GM23338 (cell line): ENCODE measurements at regions not wholly inside any gene's neighbourhood (a gene's known extent, or its start where the extent isn't known, plus 50 kb on each side); places are given as distances from the start of the nearest gene placed in this dataset.

Experiments used
- ATAC-seq: fragments of 200-7000 bp; cut with Tn5 transposase; 3 replicates; pipeline ENCODE4 v1.9.1; 2020
- DNase-seq: peaks from one replicate; pipeline ENCODE4 v3.0.0-alpha.2; 2015; ENCODE audit warnings: low spot score
- H2AFZ ChIP-seq: fragments of 200-600 bp; sonication (generic); 2 replicates; pipeline ENCODE4 v1.8.0; 2016; ENCODE audit warnings: antibody characterized with exemption, mild to moderate bottlenecking, moderate library complexity
- H3F3A ChIP-seq: fragments of 200-600 bp; sonication (generic); replicated peaks from 2 replicates; pipeline ENCODE4 v1.8.0; 2017; ENCODE audit warnings: antibody characterized with exemption, mixed run types, low read depth
- H3K27ac ChIP-seq: fragments of 200-600 bp; sonication (generic); 2 replicates; pipeline ENCODE4 v1.6.1; 2016; ENCODE audit warnings: low read depth
- H3K27me3 ChIP-seq: fragments of 200-600 bp; sonication (generic); 2 replicates; pipeline ENCODE4 v1.8.0; 2016; ENCODE audit warnings: mild to moderate bottlenecking, mixed run types, moderate library complexity; ENCODE audit not compliant: insufficient read depth
- H3K36me3 ChIP-seq: fragments of 200-600 bp; sonication (generic); 2 replicates; pipeline ENCODE4 v1.8.0; 2016; ENCODE audit warnings: mild to moderate bottlenecking; ENCODE audit not compliant: insufficient read depth
- H3K4me1 ChIP-seq: fragments of 200-600 bp; sonication (generic); 2 replicates; pipeline ENCODE4 v1.8.0; 2016; ENCODE audit warnings: mild to moderate bottlenecking, moderate library complexity; ENCODE audit not compliant: insufficient read depth
- H3K4me2 ChIP-seq: fragments of 200-600 bp; sonication (generic); 2 replicates; pipeline ENCODE4 v1.7.1; 2017; ENCODE audit warnings: mixed run types
- H3K4me3 ChIP-seq: fragments of 200-600 bp; sonication (generic); 2 replicates; pipeline ENCODE4 v1.6.1; 2016; ENCODE audit warnings: mixed run types
- H3K79me2 ChIP-seq: fragments of 200-600 bp; sonication (generic); replicated peaks from 2 replicates; pipeline ENCODE4 v1.8.0; 2017; ENCODE audit warnings: mild to moderate bottlenecking; ENCODE audit not compliant: insufficient read depth
- H3K9me2 ChIP-seq: fragments of 200-600 bp; sonication (generic); 2 replicates; pipeline ENCODE4 v1.8.0; 2017; ENCODE audit not compliant: insufficient read depth
- H4K20me1 ChIP-seq: fragments of 200-600 bp; sonication (generic); replicated peaks from 2 replicates; pipeline ENCODE4 v1.8.0; 2017; ENCODE audit warnings: mild to moderate bottlenecking; ENCODE audit not compliant: insufficient read depth
- H3K27ac Mint-ChIP-seq: 2 replicates; pipeline ENCODE4 v1.8.0; 2020; ENCODE audit warnings: inconsistent platforms, mild to moderate bottlenecking, moderate library complexity, mixed read lengths
- H3K27me3 Mint-ChIP-seq: 3 replicates; pipeline ENCODE4 v1.8.0; 2022; ENCODE audit warnings: low read depth, mild to moderate bottlenecking, moderate library complexity, mixed read lengths, inconsistent platforms; ENCODE audit not compliant: insufficient read depth, poor library complexity
- H3K36me3 Mint-ChIP-seq: 3 replicates; pipeline ENCODE4 v1.8.0; 2021; ENCODE audit warnings: low read depth, mild to moderate bottlenecking, inconsistent platforms, moderate library complexity, mixed read lengths
- H3K4me1 Mint-ChIP-seq: 3 replicates; pipeline ENCODE4 v1.8.0; 2020; ENCODE audit warnings: mild to moderate bottlenecking, inconsistent platforms, mixed read lengths
- H3K4me3 Mint-ChIP-seq: 3 replicates; pipeline ENCODE4 v1.8.0; 2021; ENCODE audit warnings: moderate library complexity, mild to moderate bottlenecking, inconsistent platforms, mixed read lengths
- H3K9me3 Mint-ChIP-seq: 3 replicates; pipeline ENCODE4 v1.8.0; 2020; ENCODE audit warnings: moderate library complexity, mild to moderate bottlenecking, inconsistent platforms, mixed read lengths
- CREB1 ChIP-seq: fragments of 250-450 bp; sonication (Bioruptor Pico); IDR thresholded peaks from 2 replicates; pipeline ENCODE4 v1.5.0; 2020; ENCODE audit warnings: low read depth, mild to moderate bottlenecking, moderate library complexity
- ETS1 ChIP-seq: IDR thresholded peaks from 2 replicates; pipeline ENCODE4 v1.6.1; 2016; ENCODE audit warnings: antibody characterized with exemption
- EZH2 ChIP-seq: fragments of 200-600 bp; sonication (generic); IDR thresholded peaks from one replicate; pipeline ENCODE4 v1.8.0; 2017; ENCODE audit warnings: antibody characterized with exemption, mild to moderate bottlenecking, low read depth; ENCODE audit not compliant: unreplicated experiment
- EZH2phosphoT487 ChIP-seq: fragments of 200-600 bp; sonication (generic); IDR thresholded peaks from one replicate; pipeline ENCODE4 v1.8.1; 2018; ENCODE audit warnings: antibody characterized with exemption; ENCODE audit not compliant: unreplicated experiment
- JUNB ChIP-seq: IDR thresholded peaks from one replicate; pipeline ENCODE4 v1.6.1; 2016; ENCODE audit warnings: antibody characterized with exemption; ENCODE audit not compliant: unreplicated experiment
- NANOG ChIP-seq: IDR thresholded peaks from 2 replicates; pipeline ENCODE4 v1.6.1; 2016; ENCODE audit warnings: antibody characterized with exemption, borderline replicate concordance
- POLR2AphosphoS5 ChIP-seq: IDR thresholded peaks from 2 replicates; pipeline ENCODE4 v1.6.1; 2016; ENCODE audit warnings: antibody characterized with exemption, low read depth
- REST ChIP-seq: IDR thresholded peaks from one replicate; pipeline ENCODE4 v1.6.1; 2018; ENCODE audit warnings: antibody characterized with exemption; ENCODE audit not compliant: unreplicated experiment
- STAT1 ChIP-seq: IDR thresholded peaks from one replicate; pipeline ENCODE4 v1.6.1; 2016; ENCODE audit warnings: antibody characterized with exemption; ENCODE audit not compliant: unreplicated experiment
- ZNF114 ChIP-seq: fragments of 250-450 bp; sonication (Bioruptor Pico); IDR thresholded peaks from 2 replicates; pipeline ENCODE4 v1.5.0; 2020; ENCODE audit warnings: mild to moderate bottlenecking, moderate library complexity
- ZNF331 ChIP-seq: fragments of 250-450 bp; sonication (Bioruptor Pico); IDR thresholded peaks from 2 replicates; pipeline ENCODE4 v1.5.0; 2020; ENCODE audit warnings: low read depth, mild to moderate bottlenecking, moderate library complexity
- TF ChIP-seq, protein P1 (sequence below), 2 experiments: fragments of 200-600 bp in 1 of 2; sonication (generic) in 1 of 2; conservative IDR thresholded peaks; 2 replicates each; pipeline versions ENCODE4 v1.5.1 to v1.6.1; 2016 to 2017; ENCODE audit warnings: antibody characterized with exemption in 2 of 2, low read depth in 2 of 2, mild to moderate bottlenecking in 2 of 2, moderate library complexity in 1 of 2
- TF ChIP-seq, protein P2 (sequence below): fragments of 250-450 bp; sonication (Bioruptor Pico); IDR thresholded peaks from 2 replicates; pipeline ENCODE4 v1.5.0; 2020; ENCODE audit warnings: mild to moderate bottlenecking, moderate library complexity

DNA sequence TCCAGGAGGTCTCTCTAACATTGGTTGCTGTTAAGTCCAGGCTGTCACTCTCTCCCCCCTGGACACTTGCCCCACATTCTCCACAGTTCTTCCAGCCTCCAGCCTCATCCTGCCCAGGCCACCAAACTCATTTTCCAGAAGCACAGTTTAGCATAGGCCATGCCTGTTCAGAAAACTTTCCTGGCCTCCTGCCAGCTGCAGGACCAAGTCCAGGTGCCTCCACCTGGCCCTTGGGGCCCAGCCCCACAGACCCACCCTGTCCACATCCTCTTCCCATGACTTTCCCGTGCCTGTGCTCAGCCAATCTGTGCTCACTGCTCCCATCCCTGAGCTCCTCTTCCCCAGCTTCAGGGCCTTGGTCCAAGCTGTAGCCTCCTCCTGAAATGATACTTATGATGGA is 905.0 kb downstream of the UQCRFS1 start:
- Mint-ChIP-seq H3K27me3 (peaks cover 8% of the 10 kb centered on the region), H3K36me3 (no peaks in the 10 kb centered on the region), H3K4me3 (no peak overlapping the region), H3K9me3 (peaks cover 2% of the 10 kb centered on the region; the same call in 1 of the 3 replicates), H3K27ac (no peak overlapping the region), H3K4me1 (peaks cover 3% of the 10 kb centered on the region; the same call in 1 of the 3 replicates)
- Histone ChIP-seq H3K36me3 (no peaks in the 10 kb centered on the region), H3F3A (no peaks in the 10 kb centered on the region), H3K4me2 (no peak overlapping the region), H3K4me1 (no peaks in the 10 kb centered on the region), H3K4me3 (no peak overlapping the region), H4K20me1 (no peaks in the 10 kb centered on the region), H3K27ac (no peak overlapping the region), H3K9me2 (peaks cover 13% of the 10 kb centered on the region; the same call in 1 of the 2 replicates), H3K27me3 (no peaks in the 10 kb centered on the region), H2AFZ (no peak overlapping the region), H3K79me2 (no peaks in the 10 kb centered on the region)
- ATAC-seq = no peak
- TF ChIP-seq ETS1 (no peak), ZNF331 (no peak), POLR2AphosphoS5 (no peak), STAT1 (no peak), JUNB (no peak), CREB1 (no peak), EZH2phosphoT487 (no peak), EZH2 (no peak), ZNF114 (CRISPR knock-in tag) (no peak), REST (no peak), NANOG (no peak)
- TF ChIP-seq, protein P1, sequence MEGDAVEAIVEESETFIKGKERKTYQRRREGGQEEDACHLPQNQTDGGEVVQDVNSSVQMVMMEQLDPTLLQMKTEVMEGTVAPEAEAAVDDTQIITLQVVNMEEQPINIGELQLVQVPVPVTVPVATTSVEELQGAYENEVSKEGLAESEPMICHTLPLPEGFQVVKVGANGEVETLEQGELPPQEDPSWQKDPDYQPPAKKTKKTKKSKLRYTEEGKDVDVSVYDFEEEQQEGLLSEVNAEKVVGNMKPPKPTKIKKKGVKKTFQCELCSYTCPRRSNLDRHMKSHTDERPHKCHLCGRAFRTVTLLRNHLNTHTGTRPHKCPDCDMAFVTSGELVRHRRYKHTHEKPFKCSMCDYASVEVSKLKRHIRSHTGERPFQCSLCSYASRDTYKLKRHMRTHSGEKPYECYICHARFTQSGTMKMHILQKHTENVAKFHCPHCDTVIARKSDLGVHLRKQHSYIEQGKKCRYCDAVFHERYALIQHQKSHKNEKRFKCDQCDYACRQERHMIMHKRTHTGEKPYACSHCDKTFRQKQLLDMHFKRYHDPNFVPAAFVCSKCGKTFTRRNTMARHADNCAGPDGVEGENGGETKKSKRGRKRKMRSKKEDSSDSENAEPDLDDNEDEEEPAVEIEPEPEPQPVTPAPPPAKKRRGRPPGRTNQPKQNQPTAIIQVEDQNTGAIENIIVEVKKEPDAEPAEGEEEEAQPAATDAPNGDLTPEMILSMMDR (conservative IDR thresholded peaks at IDR 0.05; ENCODE audit: low read depth in 2 of 2) = no peak
- TF ChIP-seq, protein P2, sequence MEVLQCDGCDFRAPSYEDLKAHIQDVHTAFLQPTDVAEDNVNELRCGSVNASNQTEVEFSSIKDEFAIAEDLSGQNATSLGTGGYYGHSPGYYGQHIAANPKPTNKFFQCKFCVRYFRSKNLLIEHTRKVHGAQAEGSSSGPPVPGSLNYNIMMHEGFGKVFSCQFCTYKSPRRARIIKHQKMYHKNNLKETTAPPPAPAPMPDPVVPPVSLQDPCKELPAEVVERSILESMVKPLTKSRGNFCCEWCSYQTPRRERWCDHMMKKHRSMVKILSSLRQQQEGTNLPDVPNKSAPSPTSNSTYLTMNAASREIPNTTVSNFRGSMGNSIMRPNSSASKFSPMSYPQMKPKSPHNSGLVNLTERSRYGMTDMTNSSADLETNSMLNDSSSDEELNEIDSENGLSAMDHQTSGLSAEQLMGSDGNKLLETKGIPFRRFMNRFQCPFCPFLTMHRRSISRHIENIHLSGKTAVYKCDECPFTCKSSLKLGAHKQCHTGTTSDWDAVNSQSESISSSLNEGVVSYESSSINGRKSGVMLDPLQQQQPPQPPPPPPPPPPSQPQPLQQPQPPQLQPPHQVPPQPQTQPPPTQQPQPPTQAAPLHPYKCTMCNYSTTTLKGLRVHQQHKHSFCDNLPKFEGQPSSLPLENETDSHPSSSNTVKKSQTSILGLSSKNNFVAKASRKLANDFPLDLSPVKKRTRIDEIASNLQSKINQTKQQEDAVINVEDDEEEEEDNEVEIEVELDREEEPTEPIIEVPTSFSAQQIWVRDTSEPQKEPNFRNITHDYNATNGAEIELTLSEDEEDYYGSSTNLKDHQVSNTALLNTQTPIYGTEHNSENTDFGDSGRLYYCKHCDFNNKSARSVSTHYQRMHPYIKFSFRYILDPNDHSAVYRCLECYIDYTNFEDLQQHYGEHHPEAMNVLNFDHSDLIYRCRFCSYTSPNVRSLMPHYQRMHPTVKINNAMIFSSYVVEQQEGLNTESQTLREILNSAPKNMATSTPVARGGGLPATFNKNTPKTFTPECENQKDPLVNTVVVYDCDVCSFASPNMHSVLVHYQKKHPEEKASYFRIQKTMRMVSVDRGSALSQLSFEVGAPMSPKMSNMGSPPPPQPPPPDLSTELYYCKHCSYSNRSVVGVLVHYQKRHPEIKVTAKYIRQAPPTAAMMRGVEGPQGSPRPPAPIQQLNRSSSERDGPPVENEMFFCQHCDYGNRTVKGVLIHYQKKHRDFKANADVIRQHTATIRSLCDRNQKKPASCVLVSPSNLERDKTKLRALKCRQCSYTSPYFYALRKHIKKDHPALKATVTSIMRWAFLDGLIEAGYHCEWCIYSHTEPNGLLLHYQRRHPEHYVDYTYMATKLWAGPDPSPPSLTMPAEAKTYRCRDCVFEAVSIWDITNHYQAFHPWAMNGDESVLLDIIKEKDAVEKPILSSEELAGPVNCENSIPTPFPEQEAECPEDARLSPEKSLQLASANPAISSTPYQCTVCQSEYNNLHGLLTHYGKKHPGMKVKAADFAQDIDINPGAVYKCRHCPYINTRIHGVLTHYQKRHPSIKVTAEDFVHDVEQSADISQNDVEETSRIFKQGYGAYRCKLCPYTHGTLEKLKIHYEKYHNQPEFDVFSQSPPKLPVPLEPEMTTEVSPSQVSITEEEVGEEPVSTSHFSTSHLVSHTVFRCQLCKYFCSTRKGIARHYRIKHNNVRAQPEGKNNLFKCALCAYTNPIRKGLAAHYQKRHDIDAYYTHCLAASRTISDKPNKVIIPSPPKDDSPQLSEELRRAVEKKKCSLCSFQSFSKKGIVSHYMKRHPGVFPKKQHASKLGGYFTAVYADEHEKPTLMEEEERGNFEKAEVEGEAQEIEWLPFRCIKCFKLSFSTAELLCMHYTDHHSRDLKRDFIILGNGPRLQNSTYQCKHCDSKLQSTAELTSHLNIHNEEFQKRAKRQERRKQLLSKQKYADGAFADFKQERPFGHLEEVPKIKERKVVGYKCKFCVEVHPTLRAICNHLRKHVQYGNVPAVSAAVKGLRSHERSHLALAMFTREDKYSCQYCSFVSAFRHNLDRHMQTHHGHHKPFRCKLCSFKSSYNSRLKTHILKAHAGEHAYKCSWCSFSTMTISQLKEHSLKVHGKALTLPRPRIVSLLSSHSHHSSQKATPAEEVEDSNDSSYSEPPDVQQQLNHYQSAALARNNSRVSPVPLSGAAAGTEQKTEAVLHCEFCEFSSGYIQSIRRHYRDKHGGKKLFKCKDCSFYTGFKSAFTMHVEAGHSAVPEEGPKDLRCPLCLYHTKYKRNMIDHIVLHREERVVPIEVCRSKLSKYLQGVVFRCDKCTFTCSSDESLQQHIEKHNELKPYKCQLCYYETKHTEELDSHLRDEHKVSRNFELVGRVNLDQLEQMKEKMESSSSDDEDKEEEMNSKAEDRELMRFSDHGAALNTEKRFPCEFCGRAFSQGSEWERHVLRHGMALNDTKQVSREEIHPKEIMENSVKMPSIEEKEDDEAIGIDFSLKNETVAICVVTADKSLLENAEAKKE (CRISPR knock-in tag) = no peak
- DNase-seq = no peak
